CD4-positive, alpha-beta T cell treated with Interleukin-1 beta for 1 hour (primary cell): ENCODE measurements at regions not wholly inside any gene's neighbourhood (a gene's known extent, or its start where the extent isn't known, plus 50 kb on each side); places are given as distances from the start of the nearest gene placed in this dataset.
"Not testable (repeated sequence)": the region's sequence is repeated elsewhere in the genome, so short reads cannot be mapped to it uniquely, and the experiment has no call there.

Experiments
- DNase-seq, 2 donors: peaks; one replicate each; pipeline ENCODE4 v3.0.0-alpha.2; 2020 to 2022

- no peak for DNase-seq
Observed at GRCh38 chr12:112711507-112711906, 80.0 kb upstream of the RPH3A start.

- not testable (repeated sequence) for DNase-seq
Observed at GRCh38 chr12:112712751-112713150, 78.8 kb upstream of the RPH3A start.

- no peak for DNase-seq
Observed at GRCh38 chr12:112713471-112713870, 78.1 kb upstream of the RPH3A start.

GRCh38 chr12:112714166-112714710 lies 77.3 kb upstream of the RPH3A start:
- no peak for DNase-seq

GRCh38 chr12:112716099-112717093 lies 75.2 kb upstream of the RPH3A start:
- DNase-seq: peak in 1 of 2 donors; percentile 9

- DNase-seq: no peak
Observed at GRCh38 chr12:112728864-112729263, 62.7 kb upstream of the RPH3A start.

GRCh38 chr12:112734859-112735695 lies 56.5 kb upstream of the RPH3A start:
- no peak for DNase-seq

- DNase-seq: no peak
Observed at GRCh38 chr12:112738531-112738930, 53.0 kb upstream of the RPH3A start.

GRCh38 chr12:112740387-112740934 lies 51.1 kb upstream of the RPH3A start:
- DNase-seq: no peak

- DNase-seq: no peak
Observed at GRCh38 chr12:112741106-112741505, 50.4 kb upstream of the RPH3A start.
